ENCODE measurements at regions not wholly inside any gene's neighbourhood (a gene's known extent, or its start where the extent isn't known, plus 50 kb on each side); places are given as distances from the start of the nearest gene placed in this dataset.

DNA sequence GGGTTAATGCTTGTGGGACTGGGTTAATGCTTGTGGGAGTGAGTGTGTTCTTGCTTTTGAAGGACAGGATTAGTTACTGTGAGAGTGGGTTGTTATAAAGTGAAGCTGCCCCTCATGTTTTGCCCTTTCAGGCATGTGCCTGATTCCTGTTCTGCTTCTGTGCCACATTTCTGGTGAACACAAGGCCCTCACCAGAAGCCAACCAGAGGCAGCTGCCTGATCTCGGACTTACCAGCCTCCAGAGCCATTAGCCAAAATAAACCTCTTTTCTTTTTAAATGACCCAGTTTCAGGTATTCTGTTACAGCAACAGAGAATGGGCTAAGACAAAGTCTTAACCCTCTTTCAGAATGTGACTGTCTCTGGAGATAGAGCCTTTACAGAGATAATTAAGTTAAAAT, 113.3 kb upstream of the TMTC4 start:
- TF ChIP-seq POLR2AphosphoS5 (IDR thresholded peaks at IDR 0.05; ENCODE audit: low read depth, low read length), result no peak
- no peak for TF ChIP-seq TAF1 (IDR thresholded peaks at IDR 0.05; ENCODE audit: borderline replicate concordance, insufficient read depth, low read length)
- TF ChIP-seq, protein P1, sequence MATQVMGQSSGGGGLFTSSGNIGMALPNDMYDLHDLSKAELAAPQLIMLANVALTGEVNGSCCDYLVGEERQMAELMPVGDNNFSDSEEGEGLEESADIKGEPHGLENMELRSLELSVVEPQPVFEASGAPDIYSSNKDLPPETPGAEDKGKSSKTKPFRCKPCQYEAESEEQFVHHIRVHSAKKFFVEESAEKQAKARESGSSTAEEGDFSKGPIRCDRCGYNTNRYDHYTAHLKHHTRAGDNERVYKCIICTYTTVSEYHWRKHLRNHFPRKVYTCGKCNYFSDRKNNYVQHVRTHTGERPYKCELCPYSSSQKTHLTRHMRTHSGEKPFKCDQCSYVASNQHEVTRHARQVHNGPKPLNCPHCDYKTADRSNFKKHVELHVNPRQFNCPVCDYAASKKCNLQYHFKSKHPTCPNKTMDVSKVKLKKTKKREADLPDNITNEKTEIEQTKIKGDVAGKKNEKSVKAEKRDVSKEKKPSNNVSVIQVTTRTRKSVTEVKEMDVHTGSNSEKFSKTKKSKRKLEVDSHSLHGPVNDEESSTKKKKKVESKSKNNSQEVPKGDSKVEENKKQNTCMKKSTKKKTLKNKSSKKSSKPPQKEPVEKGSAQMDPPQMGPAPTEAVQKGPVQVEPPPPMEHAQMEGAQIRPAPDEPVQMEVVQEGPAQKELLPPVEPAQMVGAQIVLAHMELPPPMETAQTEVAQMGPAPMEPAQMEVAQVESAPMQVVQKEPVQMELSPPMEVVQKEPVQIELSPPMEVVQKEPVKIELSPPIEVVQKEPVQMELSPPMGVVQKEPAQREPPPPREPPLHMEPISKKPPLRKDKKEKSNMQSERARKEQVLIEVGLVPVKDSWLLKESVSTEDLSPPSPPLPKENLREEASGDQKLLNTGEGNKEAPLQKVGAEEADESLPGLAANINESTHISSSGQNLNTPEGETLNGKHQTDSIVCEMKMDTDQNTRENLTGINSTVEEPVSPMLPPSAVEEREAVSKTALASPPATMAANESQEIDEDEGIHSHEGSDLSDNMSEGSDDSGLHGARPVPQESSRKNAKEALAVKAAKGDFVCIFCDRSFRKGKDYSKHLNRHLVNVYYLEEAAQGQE (IDR thresholded peaks at IDR 0.05; ENCODE audit: insufficient read depth in 1 of 2, low read depth in 2 of 2, low read length in 2 of 2), result no peak
- no peak for TF ChIP-seq FOXP2 (optimal IDR thresholded peaks at IDR 0.05; ENCODE audit: borderline replicate concordance, extremely low read depth, extremely low read length, insufficient read depth)

All from PFSK-1 (cell line).